IPS DF 6.9 (cell line): ENCODE measurements at regions not wholly inside any gene's neighbourhood (a gene's known extent, or its start where the extent isn't known, plus 50 kb on each side); places are given as distances from the start of the nearest gene placed in this dataset.

Experiments used
- DNase-seq: peaks from one replicate; pipeline ENCODE4 v3.0.0-alpha.2; 2013; ENCODE audit warnings: low read depth, low spot score
- H3K27ac ChIP-seq: one replicate; pipeline ENCODE4 v1.5.1; 2013; ENCODE audit warnings: low read length, control low read depth
- H3K27me3 ChIP-seq: 2 replicates; pipeline ENCODE4 v1.6.1; 2013; ENCODE audit warnings: mild to moderate bottlenecking, low read length; ENCODE audit not compliant: control insufficient read depth, insufficient read depth
- H3K36me3 ChIP-seq: 2 replicates; pipeline ENCODE4 v1.6.1; 2013; ENCODE audit warnings: low read length; ENCODE audit not compliant: control insufficient read depth, insufficient read depth
- H3K4me1 ChIP-seq: 2 replicates; pipeline ENCODE4 v1.6.1; 2013; ENCODE audit warnings: low read length; ENCODE audit not compliant: control insufficient read depth, insufficient read depth
- H3K4me3 ChIP-seq: 2 replicates; pipeline ENCODE4 v1.5.1; 2013; ENCODE audit warnings: mild to moderate bottlenecking, low read length
- H3K9me3 ChIP-seq: 2 replicates; pipeline ENCODE4 v1.6.1; 2013; ENCODE audit warnings: low read length, inconsistent platforms; ENCODE audit not compliant: control insufficient read depth, insufficient read depth
- WGBS: extraction: QIAGEN DNeasy Blood & Tissue Kit; methylation state at CpG from one replicate; pipeline ENCODE4 v1.1.7; 2013; ENCODE audit warnings: mixed read lengths, missing lambda C conversion rate; ENCODE audit not compliant: insufficient read length, insufficient coverage; 5-methylcytosine and 5-hydroxymethylcytosine counted together

DNA sequence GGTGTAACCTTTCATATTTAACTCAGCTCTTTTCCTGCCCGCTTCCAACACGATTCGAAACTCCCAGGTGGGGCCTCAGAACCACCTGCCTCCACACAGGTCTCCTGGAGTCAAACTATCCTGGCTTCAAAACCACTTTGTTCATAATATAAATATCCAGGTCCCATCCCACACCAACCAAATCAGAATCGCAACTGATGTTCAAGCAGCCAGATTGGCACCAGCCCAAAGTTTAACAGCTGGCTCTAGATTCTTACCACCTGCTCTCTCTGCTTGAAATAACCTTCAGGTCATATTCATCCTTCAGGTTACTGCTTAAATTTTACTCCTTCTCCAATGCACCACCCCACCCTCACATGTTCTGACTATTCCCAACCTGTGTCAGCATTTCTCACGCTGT lies 231.4 kb upstream of the TRPM3 start:
- Histone ChIP-seq H3K4me3 (no peak overlapping the region), H3K27me3 (no peaks in the 10 kb centered on the region), H3K4me1 (peaks cover 2% of the 10 kb centered on the region; the same call in 1 of the 2 replicates), H3K9me3 (no peaks in the 10 kb centered on the region), H3K36me3 (no peaks in the 10 kb centered on the region), H3K27ac (no peak overlapping the region)
- no CpG with 5 or more reads among the region's 5 CpGs for WGBS
- DNase-seq = no peak

GRCh38 chr9:71349218-71349617 lies 227.8 kb upstream of the TRPM3 start:
- Histone ChIP-seq H3K4me3 (no peak overlapping the region), H3K9me3 (no peaks in the 10 kb centered on the region), H3K27me3 (no peaks in the 10 kb centered on the region), H3K4me1 (no peaks in the 10 kb centered on the region), H3K36me3 (no peaks in the 10 kb centered on the region), H3K27ac (no peak overlapping the region)
- DNase-seq = no peak
- no CpG with 5 or more reads among the region's 4 CpGs for WGBS

DNA sequence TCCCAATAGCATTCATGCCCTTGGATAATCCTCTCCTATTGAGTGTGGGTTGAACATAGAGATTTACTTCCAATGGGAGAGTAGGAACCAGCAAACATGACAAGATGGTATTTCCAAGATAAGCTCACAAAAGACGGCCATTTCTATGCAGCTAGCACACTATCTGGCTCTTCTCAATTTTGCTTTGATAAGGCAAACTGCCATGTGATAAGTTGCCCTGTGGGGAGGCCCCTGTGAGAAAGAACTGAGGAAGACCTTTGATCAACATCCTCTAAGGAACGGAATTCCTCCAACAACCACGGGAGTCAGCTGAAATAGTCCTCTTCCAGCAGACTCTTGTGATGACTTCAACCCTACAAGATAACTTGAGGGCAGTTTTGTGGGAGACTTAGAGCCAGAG lies 211.9 kb upstream of the TRPM3 start:
- no peak overlapping the region for H3K27ac ChIP-seq
- H3K9me3 ChIP-seq = no peaks in the 10 kb centered on the region
- no peak for DNase-seq
- H3K27me3 ChIP-seq = no peaks in the 10 kb centered on the region
- H3K36me3 ChIP-seq = no peaks in the 10 kb centered on the region
- no peaks in the 10 kb centered on the region for H3K4me1 ChIP-seq
- WGBS = no CpG with 5 or more reads among the region's 3 CpGs
- no peak overlapping the region for H3K4me3 ChIP-seq

- DNase-seq = no peak
- H3K9me3 ChIP-seq = no peaks in the 10 kb centered on the region
- no peaks in the 10 kb centered on the region for H3K36me3 ChIP-seq
- H3K4me1 ChIP-seq = no peaks in the 10 kb centered on the region
- WGBS = no CpG with 5 or more reads among the region's 2 CpGs
- H3K27ac ChIP-seq = no peak overlapping the region
- H3K4me3 ChIP-seq = no peak overlapping the region
- H3K27me3 ChIP-seq = no peaks in the 10 kb centered on the region
These were observed 210.2 kb upstream of the TRPM3 start for GRCh38 chr9:71331603-71332002.

- Histone ChIP-seq H3K27me3 (no peaks in the 10 kb centered on the region), H3K4me3 (no peak overlapping the region), H3K36me3 (no peaks in the 10 kb centered on the region), H3K9me3 (no peaks in the 10 kb centered on the region), H3K4me1 (no peaks in the 10 kb centered on the region), H3K27ac (no peak overlapping the region)
- WGBS = no CpG with 5 or more reads among the region's 3 CpGs
- no peak for DNase-seq
These were observed 208.5 kb upstream of the TRPM3 start for GRCh38 chr9:71329873-71330272.

DNA sequence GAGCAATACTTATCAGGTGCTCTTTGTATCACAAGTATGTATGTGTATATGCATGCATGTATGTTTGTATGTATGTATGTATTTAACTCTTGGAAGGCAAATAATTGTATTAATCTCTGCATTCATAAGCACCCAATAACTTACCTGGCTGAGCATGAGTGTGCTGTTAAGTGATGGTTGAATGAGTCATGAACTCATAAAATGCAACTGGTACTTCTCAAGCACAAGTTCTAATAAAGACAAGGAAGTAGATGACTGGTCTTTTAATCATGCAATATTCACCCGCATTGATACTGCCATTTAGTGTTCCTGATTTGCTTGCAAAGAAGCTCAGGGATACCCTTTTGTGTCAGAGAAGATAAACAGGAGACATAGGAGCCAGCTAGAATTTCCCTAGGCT lies 204.9 kb upstream of the TRPM3 start:
- H3K9me3 ChIP-seq = no peaks in the 10 kb centered on the region
- H3K27me3 ChIP-seq = no peaks in the 10 kb centered on the region
- no CpG with 5 or more reads among the region's 1 CpG for WGBS

GRCh38 chr9:71323357-71323756 lies 201.9 kb upstream of the TRPM3 start:
- Histone ChIP-seq H3K4me1 (no peaks in the 10 kb centered on the region), H3K4me3 (no peak overlapping the region)
- WGBS = no CpG with 5 or more reads among the region's 3 CpGs

More for the DNA sequence above, 204.9 kb upstream of the TRPM3 start:
- H3K36me3 ChIP-seq = no peaks in the 10 kb centered on the region
- no peaks in the 10 kb centered on the region for H3K4me1 ChIP-seq
- H3K4me3 ChIP-seq = no peak overlapping the region
- H3K27ac ChIP-seq = no peak overlapping the region
- DNase-seq = no peak

GRCh38 chr9:71322311-71322710 lies 200.9 kb upstream of the TRPM3 start:
- DNase-seq = no peak
- WGBS = no CpG with 5 or more reads among the region's 3 CpGs

More at GRCh38 chr9:71323357-71323756, 201.9 kb upstream of the TRPM3 start:
- Histone ChIP-seq H3K27me3 (no peaks in the 10 kb centered on the region), H3K9me3 (no peaks in the 10 kb centered on the region), H3K36me3 (no peaks in the 10 kb centered on the region), H3K27ac (no peak overlapping the region)
- no peak for DNase-seq

GRCh38 chr9:71308454-71308853 lies 187.0 kb upstream of the TRPM3 start:
- no CpG with 5 or more reads among the region's 1 CpG for whole genome bisulfite sequencing
- Histone ChIP-seq H3K4me3 (no peak overlapping the region), H3K36me3 (no peaks in the 10 kb centered on the region), H3K27ac (no peak overlapping the region), H3K9me3 (no peaks in the 10 kb centered on the region), H3K27me3 (no peaks in the 10 kb centered on the region), H3K4me1 (no peaks in the 10 kb centered on the region)
- DNase-seq = no peak

More at GRCh38 chr9:71322311-71322710, 200.9 kb upstream of the TRPM3 start:
- Histone ChIP-seq H3K9me3 (no peaks in the 10 kb centered on the region), H3K36me3 (no peaks in the 10 kb centered on the region), H3K4me3 (no peak overlapping the region), H3K27me3 (no peaks in the 10 kb centered on the region), H3K4me1 (no peaks in the 10 kb centered on the region), H3K27ac (no peak overlapping the region)

DNA sequence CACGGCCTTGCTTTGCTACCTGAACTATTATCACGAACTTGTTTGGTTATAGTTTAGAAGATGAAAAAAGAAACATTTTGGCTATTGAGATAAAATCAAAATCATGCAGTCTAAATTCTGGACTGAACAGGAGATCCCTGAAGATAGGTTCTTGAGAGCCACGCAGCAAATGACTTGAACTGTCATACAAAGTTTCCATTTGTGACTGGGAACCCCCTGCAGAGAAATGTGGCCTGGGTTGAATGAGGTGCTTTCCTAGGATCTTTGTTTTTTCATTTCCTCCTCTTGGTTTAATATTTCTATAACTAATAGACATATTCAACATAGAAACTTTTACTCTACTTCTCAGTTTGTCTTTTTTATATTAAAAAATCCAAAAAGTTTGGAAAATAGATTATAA lies 184.7 kb upstream of the TRPM3 start:
- no peak overlapping the region for H3K27ac ChIP-seq
- no peaks in the 10 kb centered on the region for H3K9me3 ChIP-seq
- H3K4me3 ChIP-seq = no peak overlapping the region
- WGBS = no CpG with 5 or more reads among the region's 3 CpGs
- DNase-seq = no peak
- no peaks in the 10 kb centered on the region for H3K36me3 ChIP-seq
- H3K27me3 ChIP-seq = no peaks in the 10 kb centered on the region
- H3K4me1 ChIP-seq = no peaks in the 10 kb centered on the region

DNA sequence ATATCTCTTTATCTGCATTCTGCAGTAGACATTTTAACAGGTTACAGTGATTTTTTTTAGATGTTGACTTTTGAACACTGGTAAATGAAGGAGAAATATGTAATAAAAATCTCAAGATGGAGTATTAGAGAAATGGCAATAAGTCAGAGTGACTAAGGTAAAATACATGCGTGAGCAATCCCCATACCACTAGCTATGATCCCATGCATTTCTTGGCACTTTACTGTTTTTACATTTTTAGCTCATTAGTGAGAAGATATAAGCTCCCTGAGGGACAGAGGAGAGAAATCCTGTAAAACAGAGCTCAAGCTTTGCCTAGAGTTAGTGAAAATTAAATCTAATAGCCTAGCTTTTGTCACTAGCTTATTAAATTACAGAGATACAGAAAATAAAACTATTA lies 181.9 kb upstream of the TRPM3 start:
- Histone ChIP-seq H3K9me3 (no peaks in the 10 kb centered on the region), H3K27ac (no peak overlapping the region), H3K27me3 (no peaks in the 10 kb centered on the region), H3K4me3 (no peak overlapping the region), H3K4me1 (no peaks in the 10 kb centered on the region), H3K36me3 (no peaks in the 10 kb centered on the region)
- no CpG with 5 or more reads among the region's 1 CpG for WGBS
- DNase-seq = no peak
